ENCODE measurements at regions not wholly inside any gene's neighbourhood (a gene's known extent, or its start where the extent isn't known, plus 50 kb on each side); places are given as distances from the start of the nearest gene placed in this dataset.
A peak's percentile ranks its signal among the peaks of the same experiment; 100 is the strongest.

GRCh38 chr15:66852064-66852905 lies 150.2 kb downstream of the SMAD6 start:
- ATAC-seq (ENCODE audit: low FRiP score) = no peak
- DNase-seq (ENCODE audit: low spot score) = no peak
- no peak for TF ChIP-seq CTCF (IDR thresholded peaks at IDR 0.05)

DNA sequence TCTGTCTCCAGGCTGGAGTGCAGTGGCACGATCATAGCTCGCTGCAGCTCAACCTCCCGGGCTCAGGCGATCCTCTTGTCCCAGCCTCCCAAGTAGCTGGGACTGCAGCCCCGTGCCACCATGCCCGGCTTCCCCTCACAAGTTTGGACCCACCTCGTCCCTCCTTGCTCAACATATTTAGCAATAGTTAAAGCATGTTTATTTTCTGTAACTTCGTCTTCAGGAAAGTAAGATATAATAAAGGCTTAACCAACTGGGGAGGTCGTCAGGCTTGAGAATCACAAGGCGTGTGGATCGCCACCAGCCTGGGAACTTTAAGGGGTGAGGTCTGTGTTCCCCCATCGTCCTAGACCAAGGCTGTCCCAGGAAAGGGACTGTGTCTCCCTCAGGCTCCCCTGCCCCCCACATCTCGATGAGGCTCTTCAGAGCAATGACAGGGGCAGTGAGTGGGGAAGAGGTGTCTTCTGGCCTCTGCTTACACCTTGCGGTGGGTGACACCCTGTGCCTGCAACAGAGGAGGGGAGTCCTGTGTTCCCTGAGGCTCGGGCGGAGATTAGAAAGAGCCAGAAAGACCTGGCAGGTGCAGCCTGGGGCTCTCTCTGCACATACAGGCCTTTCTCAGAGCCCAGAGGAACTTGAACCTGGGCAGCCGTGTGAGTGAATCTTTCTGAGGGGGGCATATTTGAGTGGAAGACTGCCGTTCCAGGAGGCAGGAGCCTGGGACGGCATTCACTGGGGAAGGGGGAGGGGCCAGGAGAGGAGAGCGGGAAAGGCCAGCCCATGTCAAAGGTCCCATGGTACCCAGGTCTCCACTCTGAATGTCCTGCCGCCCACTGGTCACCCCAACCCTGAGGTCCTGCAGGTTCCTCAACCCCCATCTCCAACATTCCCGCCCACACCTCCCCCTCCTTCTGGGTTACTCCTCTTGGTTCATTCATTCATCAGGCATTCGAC lies 152.3 kb downstream of the SMAD6 start:
- DNase-seq (ENCODE audit: low spot score) (peak; percentile 7), ATAC-seq (ENCODE audit: low FRiP score) (no peak)
- no peak for TF ChIP-seq CTCF (IDR thresholded peaks at IDR 0.05)

DNA sequence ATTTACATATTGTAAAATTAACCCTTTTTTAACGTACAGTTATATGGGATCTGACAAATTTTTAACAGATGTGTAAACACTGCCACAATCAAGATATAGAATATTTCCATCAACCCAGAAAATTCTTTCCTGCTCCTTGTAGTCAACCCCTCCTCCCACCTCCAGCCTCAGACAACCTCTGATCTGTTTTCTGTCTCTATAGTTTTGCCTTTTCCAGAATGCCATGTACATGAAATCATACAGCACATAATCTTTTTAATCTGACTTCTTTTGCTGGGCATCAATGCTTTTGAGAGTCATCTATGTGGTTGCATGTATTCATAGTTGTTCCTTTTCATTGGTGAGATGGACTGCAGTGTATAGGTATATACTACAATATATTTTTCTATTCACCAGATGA lies 153.0 kb downstream of the SMAD6 start:
- no peak for ATAC-seq (ENCODE audit: low FRiP score)
- no peak for TF ChIP-seq CTCF (IDR thresholded peaks at IDR 0.05)
- DNase-seq (ENCODE audit: low spot score) = no peak

GRCh38 chr15:66857694-66858093 lies 155.7 kb downstream of the SMAD6 start:
- no peak for DNase-seq (ENCODE audit: low spot score)
- no peak for TF ChIP-seq CTCF (IDR thresholded peaks at IDR 0.05)
- no peak for ATAC-seq (ENCODE audit: low FRiP score)

- DNase-seq (ENCODE audit: low spot score) (no peak), ATAC-seq (ENCODE audit: low FRiP score) (no peak)
- no peak for TF ChIP-seq CTCF (IDR thresholded peaks at IDR 0.05)
These were observed 156.6 kb downstream of the SMAD6 start for GRCh38 chr15:66858423-66859207.

DNA sequence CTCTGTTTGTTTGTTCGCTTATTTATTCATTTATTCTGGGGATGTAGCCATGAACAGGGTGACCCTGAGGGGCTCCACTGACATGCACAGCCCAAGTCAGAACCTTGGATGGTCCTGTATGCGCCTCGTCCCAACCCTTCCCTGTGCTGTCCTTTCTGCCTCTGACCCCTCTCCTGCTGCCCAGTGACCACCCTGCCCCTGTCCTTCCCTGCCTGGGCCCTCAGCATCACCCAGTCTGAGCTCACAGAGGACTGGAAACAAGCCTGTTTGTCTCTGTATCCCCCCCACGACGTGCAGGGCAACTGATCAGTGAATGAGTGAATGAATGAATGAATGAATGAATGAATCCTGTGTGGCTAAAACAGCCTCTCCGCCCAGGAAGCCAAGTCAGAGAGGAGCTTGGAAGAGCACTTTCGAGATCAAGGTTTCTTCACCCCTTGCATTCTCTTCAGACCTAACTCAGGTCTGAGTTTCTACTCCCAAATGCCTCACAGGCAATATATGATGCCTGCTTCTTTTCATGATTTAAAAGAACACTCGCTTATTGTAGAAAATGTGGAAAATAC lies 157.7 kb downstream of the SMAD6 start:
- TF ChIP-seq CTCF (IDR thresholded peaks at IDR 0.05) = no peak
- ATAC-seq (ENCODE audit: low FRiP score) (no peak), DNase-seq (ENCODE audit: low spot score) (no peak)

Measured in omental fat pad (tissue), 3 donors.